IMR-90 (cell line): ENCODE measurements at regions not wholly inside any gene's neighbourhood (a gene's known extent, or its start where the extent isn't known, plus 50 kb on each side); places are given as distances from the start of the nearest gene placed in this dataset.
A peak's percentile ranks its signal among the peaks of the same experiment; 100 is the strongest.

Source experiments
- ATAC-seq: fragments of 200-7000 bp; cut with Tn5 transposase; 2 replicates; pipeline ENCODE4 v1.9.1; 2020; ENCODE audit warnings: low read depth, mild to moderate bottlenecking, moderate library complexity
- BruUV-seq: library from RNA; stranded (reverse); fragments of 400-500 nt; replicated peaks from 2 replicates; lab custom pipeline; 2021; lab: Mats Ljungman, UMichigan
- CTCF ChIA-PET: fragments of 300-600 bp; formaldehyde crosslinking; extraction: SDS; loops from one replicate; lab custom pipeline; 2021; ENCODE audit warnings: antibody characterized with exemption; lab: Yijun Ruan, JAX
- POLR2A ChIA-PET: fragments of 300-600 bp; sonication (Branson Sonifier 250); formaldehyde crosslinking; loops from one replicate; lab custom pipeline; 2022; ENCODE audit warnings: antibody characterized with exemption; ENCODE audit not compliant: unreplicated experiment; lab: Charles Lee
- DNase-seq: peaks from one replicate; pipeline ENCODE4 v3.0.0; 2013
- H2AFZ ChIP-seq: replicated peaks from 2 replicates; pipeline ENCODE3; 2013; ENCODE audit warnings: low read length, mild to moderate bottlenecking; ENCODE audit not compliant: poor library complexity
- H2AK5ac ChIP-seq: 2 replicates; pipeline ENCODE4 v1.6.1; 2013; ENCODE audit warnings: low read depth, low read length, inconsistent platforms
- H2AK9ac ChIP-seq: replicated peaks from 2 replicates; pipeline ENCODE3; 2013; ENCODE audit warnings: mild to moderate bottlenecking, low read depth, low read length, moderate library complexity; ENCODE audit not compliant: poor library complexity
- H2BK120ac ChIP-seq: 2 replicates; pipeline ENCODE4 v1.6.1; 2013; ENCODE audit warnings: low read depth, low read length, inconsistent platforms
- H2BK15ac ChIP-seq: 3 replicates; pipeline ENCODE4 v1.6.1; 2013; ENCODE audit warnings: low read depth, low read length, inconsistent platforms
- H2BK20ac ChIP-seq: 2 replicates; pipeline ENCODE4 v1.6.1; 2013; ENCODE audit warnings: low read depth, mild to moderate bottlenecking, inconsistent platforms, low read length, moderate library complexity
- H2BK5ac ChIP-seq: 2 replicates; pipeline ENCODE4 v1.6.1; 2013; ENCODE audit warnings: mild to moderate bottlenecking, low read depth, low read length, inconsistent platforms; ENCODE audit not compliant: poor library complexity, severe bottlenecking
- H3K14ac ChIP-seq: replicated peaks from 2 replicates; pipeline ENCODE4 v1.6.1; 2013; ENCODE audit warnings: low read depth, low read length, inconsistent platforms
- H3K18ac ChIP-seq: 2 replicates; pipeline ENCODE4 v1.6.1; 2013; ENCODE audit warnings: low read depth, low read length, control low read depth
- H3K23ac ChIP-seq: 2 replicates; pipeline ENCODE4 v1.6.1; 2013; ENCODE audit warnings: low read depth, low read length, inconsistent platforms
- H3K27ac ChIP-seq: 2 replicates; pipeline ENCODE4 v1.5.1; 2013; ENCODE audit warnings: mild to moderate bottlenecking, control low read depth, low read length; ENCODE audit not compliant: insufficient read depth
- H3K27me3 ChIP-seq: 2 replicates; pipeline ENCODE4 v1.6.1; 2013; ENCODE audit warnings: low read length; ENCODE audit not compliant: control insufficient read depth, insufficient read depth
- H3K36me3 ChIP-seq: 2 replicates; pipeline ENCODE4 v1.6.1; 2013; ENCODE audit warnings: low read length, mixed read lengths; ENCODE audit not compliant: control insufficient read depth, insufficient read depth
- H3K4ac ChIP-seq: 2 replicates; pipeline ENCODE4 v1.6.1; 2013; ENCODE audit warnings: low read depth, low read length, inconsistent platforms
- H3K4me1 ChIP-seq: 2 replicates; pipeline ENCODE4 v1.6.1; 2013; ENCODE audit warnings: low read length, mixed read lengths; ENCODE audit not compliant: control insufficient read depth, insufficient read depth
- H3K4me2 ChIP-seq: 2 replicates; pipeline ENCODE4 v1.6.1; 2013; ENCODE audit warnings: low read depth, mild to moderate bottlenecking, control low read depth, low read length, moderate library complexity
- H3K4me3 ChIP-seq: 2 replicates; pipeline ENCODE4 v1.5.1; 2013; ENCODE audit warnings: low read depth, mild to moderate bottlenecking, control low read depth, low read length, moderate library complexity; ENCODE audit not compliant: insufficient read depth
- H3K56ac ChIP-seq: 2 replicates; pipeline ENCODE4 v1.6.1; 2013; ENCODE audit warnings: low read length, inconsistent platforms; ENCODE audit not compliant: insufficient read depth; ENCODE audit errors: extremely low read depth
- H3K79me1 ChIP-seq, 2 experiments: 2 replicates each; pipeline ENCODE4 v1.6.1; 2013; ENCODE audit warnings: low read length in 2 of 2, inconsistent platforms in 1 of 2, low read depth in 1 of 2
- H3K9ac ChIP-seq: 2 replicates; pipeline ENCODE4 v1.6.1; 2013; ENCODE audit warnings: low read depth, low read length, control low read depth
- H3K9me1 ChIP-seq: 2 replicates; pipeline ENCODE4 v1.6.1; 2013; ENCODE audit warnings: low read length, inconsistent platforms; ENCODE audit not compliant: insufficient read depth
- H3K9me3 ChIP-seq: 2 replicates; pipeline ENCODE4 v1.6.1; 2013; ENCODE audit warnings: low read length; ENCODE audit not compliant: control insufficient read depth, insufficient read depth
- H4K20me1 ChIP-seq: 2 replicates; pipeline ENCODE4 v1.6.1; 2013; ENCODE audit warnings: low read length, inconsistent platforms; ENCODE audit not compliant: insufficient read depth
- H4K5ac ChIP-seq: 2 replicates; pipeline ENCODE4 v1.6.1; 2013; ENCODE audit warnings: mild to moderate bottlenecking, low read depth, low read length, control low read depth
- H4K8ac ChIP-seq, 2 experiments: 2 replicates each; pipeline ENCODE4 v1.6.1; 2013; ENCODE audit warnings: low read depth in 2 of 2, low read length in 2 of 2, control low read depth in 1 of 2, inconsistent platforms in 1 of 2
- H4K91ac ChIP-seq: 2 replicates; pipeline ENCODE4 v1.6.1; 2013; ENCODE audit warnings: low read depth, low read length, inconsistent platforms; ENCODE audit not compliant: insufficient read depth
- NFE2L2 ChIP-seq: fragments of 150-350 bp; IDR thresholded peaks from 2 replicates; pipeline ENCODE4 v1.6.1; 2016; ENCODE audit warnings: low read depth, mild to moderate bottlenecking, low read length
- RCOR1 ChIP-seq: IDR thresholded peaks from 2 replicates; pipeline ENCODE4 v1.6.1; 2012; ENCODE audit warnings: mild to moderate bottlenecking, low read length, improper control_type of control experiment; ENCODE audit not compliant: insufficient replicate concordance
- SMC3 ChIP-seq: fragments of 150-350 bp; IDR thresholded peaks from 2 replicates; pipeline ENCODE4 v1.6.1; 2016; ENCODE audit warnings: low read depth, mild to moderate bottlenecking, antibody characterized with exemption, low read length, moderate library complexity
- WGBS, 2 experiments: methylation state at CpG; one replicate each; pipeline versions ENCODE4 v1.1.5 to v1.1.7; 2013; ENCODE audit warnings: missing lambda C conversion rate in 2 of 2; ENCODE audit not compliant: insufficient read length in 1 of 2; ENCODE audit errors: extremely low coverage in 2 of 2; 5-methylcytosine and 5-hydroxymethylcytosine counted together
- dilution Hi-C: fragments of 300-500 bp; cut with HindIII; formaldehyde crosslinking; loops from one replicate; pipeline ENCODE4 v1.14.3; 2018; ENCODE audit warnings: low sequenced_read_pairs; ENCODE audit not compliant: unreplicated experiment
- in situ Hi-C: fragments of 300-500 bp; cut with MboI; formaldehyde crosslinking; loops from 3 replicates; pipeline ENCODE4 v1.14.3; 2019; ENCODE audit warnings: low sequenced_read_pairs, inconsistent platforms, mixed read lengths
- intact Hi-C: fragments of 100-400 bp; cut with micrococcal nuclease; formaldehyde crosslinking; loops from 2 replicates; pipeline ENCODE4 v1.10.0; 2022

DNA sequence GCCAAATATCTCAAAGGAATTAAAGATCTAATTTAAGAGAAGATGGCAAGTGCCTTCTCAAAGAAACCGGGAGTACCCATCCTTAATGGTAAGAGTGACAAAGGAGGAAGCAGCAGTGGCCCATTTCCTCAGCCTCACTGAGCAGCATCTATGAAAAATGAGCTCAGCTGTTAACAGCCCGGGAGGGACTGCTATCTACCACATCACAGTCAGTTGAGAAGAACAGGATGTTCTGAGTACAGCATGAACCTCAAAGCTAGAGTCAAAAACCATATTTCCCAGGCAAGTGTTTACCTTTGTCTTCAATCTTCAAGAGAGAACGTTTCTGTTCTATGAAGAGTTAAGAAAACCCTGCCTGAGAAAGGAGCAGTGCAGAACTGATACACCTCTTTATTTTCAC, 115.0 kb downstream of the BTG1 start:
- TF ChIP-seq SMC3 = no peak
- TF ChIP-seq RCOR1 = no peak
- TF ChIP-seq NFE2L2 = no peak
- H3K9me1 ChIP-seq = peaks cover 3% of the 10 kb centered on the region; the same call in 1 of the 2 replicates
- no peak overlapping the region for H3K4me2 ChIP-seq
- no peak overlapping the region for H3K18ac ChIP-seq
- peak overlapping the region; percentile 1; the same call in 1 of the 2 replicates for H2BK120ac ChIP-seq
- DNase-seq (peak; percentile 24), ATAC-seq (no peak)
- H2AFZ ChIP-seq = no peak overlapping the region
- CTCF ChIA-PET = no interaction called here
- H2BK20ac ChIP-seq = no peak overlapping the region
- H4K20me1 ChIP-seq = no peaks in the 10 kb centered on the region
- intact Hi-C loops (no loop called here), dilution Hi-C loops (no loop called here), in situ Hi-C loops (no loop called here)
- H4K5ac ChIP-seq = no peak overlapping the region
- H4K8ac ChIP-seq = no peak overlapping the region
- H3K9ac ChIP-seq = no peak overlapping the region
- BruUV-seq = no TSS peak
- 0 out of 3 replicates have a peak overlapping the region, but pooled peaks have one; percentile 1 for H2BK15ac ChIP-seq
- no peak overlapping the region for H3K23ac ChIP-seq
- no peak overlapping the region for H4K91ac ChIP-seq
- no peaks in the 10 kb centered on the region; a peak in 1 of 4 replicates for H3K79me1 ChIP-seq
- no peak overlapping the region for H2AK5ac ChIP-seq
- H2AK9ac ChIP-seq = no peak overlapping the region
- H3K4ac ChIP-seq = no peak overlapping the region
- no peaks in the 10 kb centered on the region for H3K9me3 ChIP-seq
- no CpG with 5 or more reads among the region's 3 CpGs for WGBS, 2 experiments
- H3K27ac ChIP-seq = no peak overlapping the region
- H2BK5ac ChIP-seq = no peak overlapping the region
- no peak overlapping the region for H3K56ac ChIP-seq
- no peak overlapping the region for H3K4me3 ChIP-seq
- POLR2A ChIA-PET = no interaction called here
- H3K27me3 ChIP-seq = no peaks in the 10 kb centered on the region
- H3K36me3 ChIP-seq = no peaks in the 10 kb centered on the region
- H3K4me1 ChIP-seq = peaks cover 2% of the 10 kb centered on the region; the same call in 1 of the 2 replicates
- H3K14ac ChIP-seq = no peak overlapping the region
